ENCODE measurements at regions not wholly inside any gene's neighbourhood (a gene's known extent, or its start where the extent isn't known, plus 50 kb on each side); places are given as distances from the start of the nearest gene placed in this dataset.

DNA sequence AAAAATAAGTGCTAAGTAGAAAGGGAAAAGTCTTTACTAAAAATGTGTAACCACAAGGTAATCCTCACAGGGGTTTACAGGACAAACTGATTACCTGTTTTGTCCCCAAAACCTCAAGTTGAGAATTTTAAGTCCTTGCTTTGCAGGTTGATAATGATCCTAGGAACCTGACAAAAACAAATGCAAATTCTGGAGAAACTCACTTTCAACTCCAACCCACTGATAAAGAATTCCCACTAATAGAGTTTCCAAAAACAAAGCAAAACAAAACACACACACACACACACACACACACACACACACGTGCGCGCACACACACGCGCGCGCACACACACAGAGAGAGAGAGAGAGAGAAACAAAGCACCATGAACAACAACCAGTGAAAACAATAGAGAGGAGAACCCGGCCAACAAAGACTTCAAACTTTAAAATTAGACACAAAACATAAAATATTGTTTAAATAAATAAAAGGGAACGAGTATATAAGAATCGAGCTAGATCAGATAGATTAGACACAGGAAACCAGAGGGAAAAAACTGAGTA is 187.0 kb upstream of the FOXN3 start:
- no peak for DNase-seq (ENCODE audit: low spot score)

DNA sequence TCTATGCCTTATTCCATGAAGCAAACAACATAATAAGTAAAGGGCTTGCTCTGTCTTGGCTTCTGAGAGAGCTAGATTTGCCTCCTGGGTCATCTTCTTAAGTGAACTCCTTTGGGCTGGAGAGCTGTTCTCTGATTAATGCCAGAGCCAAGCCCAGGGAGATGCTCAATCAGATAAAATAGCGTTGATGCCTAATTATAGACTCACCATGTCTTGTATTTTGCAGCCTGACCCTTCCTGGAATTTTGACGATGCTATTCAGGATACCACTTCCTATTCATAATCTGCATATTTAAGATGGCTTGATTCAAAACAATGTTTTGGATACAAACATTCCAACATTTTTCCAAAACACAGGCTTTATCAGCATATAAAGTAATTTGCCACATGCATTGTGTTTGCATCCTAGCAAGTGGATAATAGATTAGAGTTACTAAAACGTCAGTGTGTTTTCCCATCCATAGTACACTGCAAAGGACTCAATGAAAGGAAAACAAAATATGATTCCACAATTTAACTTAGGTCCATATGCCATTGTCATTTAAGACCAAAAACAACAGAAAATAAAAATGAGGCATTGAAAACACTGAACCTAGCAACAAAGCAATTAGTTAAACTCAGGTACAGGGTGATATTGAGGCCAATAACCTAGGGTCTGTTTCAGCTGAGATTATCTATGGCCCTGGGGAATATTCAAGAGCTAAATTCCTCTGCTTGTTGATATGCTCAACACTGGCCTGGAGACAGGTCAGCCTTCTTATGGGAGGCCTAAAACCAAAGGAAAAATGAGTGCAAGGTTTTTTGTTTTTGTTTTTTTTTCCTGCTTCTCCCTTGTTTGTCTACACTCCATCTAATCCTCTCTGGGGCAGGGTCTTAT is 184.2 kb upstream of the FOXN3 start:
- no peak for DNase-seq (ENCODE audit: low spot score)

DNA sequence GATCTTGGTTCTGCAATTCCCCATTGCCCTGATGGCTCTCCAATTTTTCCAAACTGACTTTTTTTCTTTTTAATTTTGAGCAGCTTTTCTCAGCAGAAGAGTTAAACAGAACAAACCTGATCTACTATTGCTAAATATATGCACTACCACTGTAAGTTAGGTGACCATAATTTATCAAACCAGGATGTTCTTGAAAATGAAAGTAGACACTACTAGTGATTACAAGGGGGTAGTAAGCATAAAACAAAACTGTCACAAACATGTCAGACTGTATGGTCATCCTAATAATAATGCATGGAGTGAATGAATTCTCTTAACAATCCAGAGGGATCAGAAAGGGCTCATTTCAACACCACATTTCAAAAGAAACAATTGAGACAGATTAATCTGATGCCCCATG is 183.0 kb upstream of the FOXN3 start:
- DNase-seq (ENCODE audit: low spot score): no peak

DNA sequence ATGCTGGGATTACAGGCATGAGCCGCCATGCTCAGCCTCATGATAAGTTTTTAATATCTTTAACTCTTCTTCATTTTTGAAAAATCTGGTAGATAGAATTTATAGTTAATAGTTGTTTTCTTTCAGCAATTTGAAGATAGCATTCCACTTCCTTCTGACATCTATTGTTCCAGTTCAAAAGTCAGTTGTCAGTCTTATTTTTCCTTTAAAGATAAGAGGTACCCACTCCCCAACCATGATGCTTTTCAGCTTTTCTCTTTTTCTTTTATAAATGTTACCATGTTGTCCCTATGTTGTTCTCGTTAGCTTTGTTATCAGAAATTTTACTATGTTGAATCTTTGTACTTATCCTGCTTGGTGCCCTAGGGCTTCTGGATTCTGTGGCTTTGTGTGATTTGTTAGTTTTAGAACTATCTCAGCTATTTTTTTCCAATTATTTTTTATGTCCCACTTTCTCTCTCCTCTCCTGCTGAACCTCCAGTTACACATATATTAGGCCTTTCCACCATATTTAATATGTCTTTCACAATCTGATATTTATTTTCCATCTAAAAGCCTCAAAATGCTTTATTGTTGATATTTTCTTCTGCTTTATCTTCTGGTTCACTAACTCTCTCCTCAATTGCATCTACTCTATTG is 181.6 kb upstream of the FOXN3 start:
- DNase-seq (ENCODE audit: low spot score): no peak

DNA sequence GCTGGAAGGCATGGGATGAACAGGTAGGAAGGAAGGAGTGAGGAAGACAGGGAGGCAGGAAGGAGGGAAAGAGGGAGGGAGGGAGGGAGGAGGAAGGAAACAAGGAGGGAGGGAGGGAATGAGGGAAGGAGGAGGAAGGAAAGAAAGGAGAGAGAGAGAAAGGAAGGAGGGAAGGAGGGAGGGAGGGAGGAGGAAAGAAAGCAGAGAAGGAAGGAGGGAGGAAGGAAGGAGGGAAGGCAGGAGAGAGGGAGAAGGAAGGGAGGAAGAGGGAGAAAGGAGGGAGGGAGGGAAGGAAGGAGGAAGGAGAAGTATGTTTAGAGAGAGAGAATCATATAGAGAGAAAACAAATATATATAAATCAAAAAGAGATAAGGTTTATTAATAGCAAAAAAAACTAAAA is 175.9 kb upstream of the FOXN3 start:
- no peak for DNase-seq (ENCODE audit: low spot score)

DNA sequence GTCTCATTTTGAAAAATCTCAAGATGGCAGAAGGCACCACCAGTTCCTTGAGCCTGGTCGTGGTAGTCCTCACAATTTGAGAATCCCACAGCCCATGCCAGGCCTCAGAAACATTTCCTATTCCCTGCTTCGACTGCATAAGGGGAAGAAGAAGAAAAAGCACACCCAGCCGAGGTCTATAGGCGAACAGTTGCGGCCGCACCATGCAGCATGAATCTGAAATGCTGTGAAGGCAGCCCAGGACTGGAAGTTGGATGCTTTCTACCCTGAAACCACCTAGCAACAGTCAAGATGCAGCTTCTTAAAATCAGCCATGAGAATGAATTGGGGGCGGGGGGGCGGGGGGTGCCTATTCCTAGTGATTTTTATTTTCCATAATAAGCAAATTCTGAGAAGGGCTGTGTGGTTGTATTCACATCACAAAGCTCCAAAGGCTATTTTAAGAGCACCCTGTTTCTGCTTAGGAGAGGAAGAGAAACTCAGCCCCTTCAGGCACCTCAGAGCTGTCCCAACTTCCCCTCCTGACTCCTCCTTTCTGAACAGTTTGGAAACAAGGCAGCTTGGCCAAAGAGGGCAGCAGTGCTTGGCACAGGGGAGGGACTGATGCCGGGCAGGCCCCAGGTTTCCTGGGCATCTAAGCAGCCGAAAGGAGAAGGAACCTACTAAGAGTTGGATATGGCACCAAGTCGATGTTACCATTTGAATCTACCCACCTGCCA is 172.5 kb upstream of the FOXN3 start:
- no peak for DNase-seq (ENCODE audit: low spot score)

DNA sequence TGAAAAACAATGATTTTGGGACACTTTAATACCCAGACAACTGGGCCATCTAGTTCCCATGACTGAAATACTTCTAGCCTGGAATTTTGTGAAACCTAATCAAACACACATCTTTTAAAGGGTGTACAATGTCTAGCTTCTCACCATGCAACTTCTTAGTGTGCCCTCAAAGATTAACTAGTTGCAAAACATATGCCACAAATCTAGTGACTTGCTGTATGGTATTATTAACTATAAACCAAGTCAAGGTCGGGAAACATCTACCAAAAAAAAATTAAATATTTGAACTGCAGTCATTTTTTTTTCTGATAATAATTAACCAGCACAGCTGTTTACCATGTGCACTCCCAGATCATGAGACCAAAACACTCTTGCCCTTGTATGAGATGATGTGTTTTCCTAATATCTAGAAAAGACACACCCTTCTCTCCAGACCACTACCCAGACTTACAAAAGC is 171.8 kb upstream of the FOXN3 start:
- no peak for DNase-seq (ENCODE audit: low spot score)

DNA sequence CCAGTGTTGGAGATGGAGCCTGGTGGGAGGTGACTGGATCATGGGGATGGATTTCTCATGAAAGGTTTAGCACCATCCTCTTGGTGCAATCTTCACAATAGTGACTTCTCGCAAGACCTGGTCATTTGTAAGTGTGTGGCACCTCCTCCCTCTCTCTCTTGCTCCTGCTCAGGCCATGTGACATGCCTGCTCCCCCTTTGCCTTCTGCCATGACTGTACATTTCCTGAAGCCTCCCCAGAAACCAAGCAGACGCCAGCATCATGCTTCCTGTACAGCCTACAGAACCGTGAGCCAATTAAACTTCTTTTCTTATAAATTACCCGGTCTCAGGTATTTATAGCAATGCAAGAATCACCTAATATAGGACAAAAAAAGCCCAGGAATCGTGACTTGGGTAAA is 171.0 kb upstream of the FOXN3 start:
- DNase-seq (ENCODE audit: low spot score): no peak

DNA sequence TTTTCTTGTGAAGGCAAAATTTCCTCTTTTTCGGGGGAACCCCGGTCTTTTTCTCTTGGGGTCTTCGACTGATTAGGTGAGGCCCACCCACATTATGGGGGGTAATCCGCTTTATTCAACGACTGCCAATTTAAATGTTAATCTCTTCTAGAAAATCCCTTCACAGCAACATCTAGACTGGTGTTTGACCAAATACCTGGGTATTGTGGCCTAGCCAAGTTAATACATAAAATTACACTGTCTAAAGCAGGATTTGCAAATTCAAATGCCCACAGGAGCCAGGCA is 170.0 kb upstream of the FOXN3 start:
- no peak for DNase-seq (ENCODE audit: low spot score)

DNA sequence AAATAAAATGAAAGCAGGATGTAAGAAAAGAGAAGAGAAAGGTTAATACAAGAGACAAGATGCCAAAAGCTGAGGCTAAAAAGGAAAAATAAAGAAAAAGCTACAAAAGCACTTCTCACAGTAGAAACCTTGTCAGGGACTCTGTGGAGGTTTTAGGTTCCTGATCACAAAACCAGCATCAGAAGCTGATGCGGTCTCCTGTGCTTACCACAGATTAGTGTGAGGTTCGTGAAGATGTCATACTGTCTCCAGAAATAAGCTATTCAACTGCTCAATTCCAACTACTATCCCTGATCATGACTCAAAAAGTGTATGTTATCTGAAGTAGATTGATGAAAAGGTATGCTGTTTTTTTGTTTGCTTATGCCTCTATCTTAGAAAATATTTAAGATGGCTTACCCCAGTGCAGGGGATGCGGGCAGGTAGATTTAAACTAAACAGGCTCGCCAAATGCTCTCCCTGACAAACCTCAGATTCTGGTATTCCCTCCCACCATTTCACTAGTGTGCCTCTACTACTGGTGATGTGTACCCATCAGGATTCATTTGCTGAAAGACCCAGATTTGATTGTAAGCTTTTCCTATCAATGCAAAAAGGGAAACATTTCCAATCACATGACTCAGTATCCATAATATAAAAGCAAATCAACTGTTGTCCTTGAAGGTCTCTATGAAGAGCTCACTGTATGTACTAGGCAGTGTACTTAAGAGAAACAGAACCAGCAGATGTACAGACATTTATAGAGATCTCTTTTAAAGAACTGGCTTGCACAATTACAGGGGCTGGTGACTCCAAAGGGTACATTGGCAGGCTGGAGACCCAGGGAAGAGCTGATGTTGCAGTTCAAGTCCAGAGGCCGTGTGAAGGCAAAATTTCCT is 169.5 kb upstream of the FOXN3 start:
- no peak for DNase-seq (ENCODE audit: low spot score)

DNA sequence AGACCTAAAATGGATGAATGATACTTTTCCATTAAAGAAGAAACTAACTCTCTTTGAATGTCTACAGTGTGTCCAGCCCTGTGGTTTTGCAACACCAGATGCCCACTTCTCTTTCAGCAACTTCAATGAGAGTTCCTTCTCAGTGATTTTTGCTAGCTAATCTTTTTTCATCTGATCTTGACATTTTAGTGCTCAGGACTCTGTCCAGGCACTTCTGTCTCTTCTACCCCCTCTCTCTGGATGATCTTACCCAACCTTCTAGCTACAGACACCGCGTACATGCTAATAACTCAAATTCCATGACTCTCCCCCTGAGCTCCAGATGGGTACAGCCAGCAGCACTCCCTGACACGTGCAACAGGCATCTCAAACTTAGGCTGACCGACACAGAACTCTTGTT is 161.1 kb upstream of the FOXN3 start:
- no peak for DNase-seq (ENCODE audit: low spot score)

DNA sequence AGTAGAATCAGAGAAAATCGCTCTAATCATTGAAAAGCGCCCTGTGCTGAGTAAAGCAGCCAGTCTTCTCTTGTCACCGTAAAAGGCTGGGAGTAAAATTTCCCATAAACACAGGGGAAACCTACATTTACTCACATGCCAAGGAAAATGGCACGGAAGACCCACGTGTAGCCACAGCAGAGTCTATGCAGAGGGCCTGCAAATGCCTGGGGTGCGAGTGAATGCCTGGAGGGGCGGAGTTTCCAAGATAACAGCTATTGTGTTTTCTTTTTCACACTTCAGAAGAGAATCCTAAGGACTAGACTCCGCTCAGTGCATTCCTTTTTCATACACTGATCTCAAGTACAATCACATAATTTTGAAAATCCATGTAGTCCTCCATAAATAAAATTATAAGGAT is 159.9 kb upstream of the FOXN3 start:
- DNase-seq (ENCODE audit: low spot score): no peak

DNA sequence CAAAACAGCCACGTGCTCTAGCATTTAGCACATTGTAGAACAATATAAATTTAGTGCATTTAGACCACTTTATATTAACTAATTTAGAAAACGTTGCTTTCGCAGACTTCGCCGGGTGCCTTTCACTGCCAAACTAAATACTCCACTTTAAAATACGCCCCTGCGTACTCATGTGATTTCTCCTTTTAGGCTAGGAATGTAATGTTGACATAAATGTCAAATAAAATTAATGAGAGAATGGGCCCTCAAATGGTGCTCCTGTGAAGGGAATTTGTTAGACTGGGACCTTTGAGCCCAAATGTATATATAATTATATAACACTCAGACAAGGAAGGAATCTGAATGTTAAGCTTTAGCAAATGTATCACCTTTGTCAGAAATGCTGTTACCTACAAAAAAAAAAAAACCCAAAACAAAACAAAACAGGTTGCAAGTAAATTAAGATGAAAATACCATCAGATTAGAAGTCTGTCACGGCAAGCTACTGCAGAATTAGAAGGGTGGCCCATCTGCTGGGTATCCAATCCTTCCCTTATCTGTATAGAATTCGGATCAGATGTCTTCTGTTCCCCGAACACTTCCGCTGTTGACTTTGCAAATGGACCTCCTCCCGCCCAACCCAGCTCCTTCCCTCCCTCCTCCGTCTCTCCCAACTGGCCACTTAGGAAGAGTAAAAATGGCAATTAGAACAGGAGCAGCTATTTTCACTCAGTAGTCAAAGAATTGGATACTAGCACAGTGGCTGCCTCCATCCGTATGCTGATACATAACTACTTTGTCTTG is 159.3 kb upstream of the FOXN3 start:
- DNase-seq (ENCODE audit: low spot score): no peak

DNA sequence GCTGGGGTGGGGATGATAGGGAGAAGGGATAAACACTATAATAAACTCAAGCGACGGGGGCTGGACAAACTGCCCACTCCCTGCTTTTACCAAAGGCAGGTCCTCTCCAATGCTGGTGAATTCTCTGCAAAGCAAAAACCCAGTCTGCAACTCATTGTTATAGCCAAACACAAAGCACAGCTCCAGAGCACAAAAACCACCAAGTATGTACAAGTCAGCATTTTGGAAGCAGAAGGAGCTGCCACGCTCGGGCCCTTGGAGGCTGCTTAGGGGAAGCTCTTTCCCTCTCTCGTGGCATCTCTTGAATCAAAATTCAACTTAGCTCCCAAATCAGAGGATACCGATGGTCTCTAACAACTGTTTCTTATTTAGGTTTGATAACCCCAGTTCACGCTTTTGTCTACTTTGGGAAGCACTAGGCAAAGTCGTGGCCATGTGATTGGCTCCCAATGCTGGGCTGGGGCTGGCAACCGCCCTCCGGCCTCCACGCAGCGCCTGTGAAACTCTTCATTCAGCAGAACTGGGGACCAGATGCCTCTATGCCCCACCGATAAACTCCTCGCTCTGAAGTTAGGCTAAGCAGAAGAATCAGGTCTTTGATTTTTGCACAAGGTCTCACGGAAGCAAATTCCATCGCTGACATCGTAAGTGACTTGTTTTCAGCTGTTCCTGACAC is 158.5 kb upstream of the FOXN3 start:
- no peak for DNase-seq (ENCODE audit: low spot score)

DNA sequence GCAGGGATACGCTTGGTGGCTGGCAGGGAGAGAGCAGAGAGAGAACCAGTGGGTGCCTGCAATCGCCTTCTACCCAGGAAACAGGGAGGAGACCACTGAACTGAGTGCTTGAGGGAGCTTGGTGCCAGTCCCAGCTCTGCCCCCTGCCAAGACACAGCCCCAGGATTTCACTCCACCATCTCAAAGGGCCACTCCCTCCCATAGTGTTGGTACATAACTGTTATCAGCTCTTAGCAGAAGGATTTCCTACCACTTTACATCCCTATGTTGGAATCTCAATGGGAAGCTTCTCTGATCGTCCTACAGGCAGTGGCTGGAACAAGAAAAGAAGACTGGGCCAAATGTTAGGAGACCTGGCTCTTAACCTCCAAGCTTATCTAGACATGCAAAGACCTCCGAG is 157.4 kb upstream of the FOXN3 start:
- DNase-seq (ENCODE audit: low spot score): no peak

DNA sequence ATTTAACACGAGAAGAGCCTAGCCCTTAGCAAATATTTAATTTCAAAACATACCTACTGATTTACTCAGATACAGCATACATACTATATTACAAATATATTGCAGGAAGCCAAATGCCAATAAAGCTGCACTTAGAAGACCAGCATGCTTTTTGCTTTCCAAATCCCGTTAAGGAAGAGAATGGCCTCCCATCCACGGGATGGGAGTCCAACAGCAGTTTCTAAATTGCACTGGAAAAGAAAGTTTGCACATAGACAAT is 156.3 kb upstream of the FOXN3 start:
- DNase-seq (ENCODE audit: low spot score): no peak

DNA sequence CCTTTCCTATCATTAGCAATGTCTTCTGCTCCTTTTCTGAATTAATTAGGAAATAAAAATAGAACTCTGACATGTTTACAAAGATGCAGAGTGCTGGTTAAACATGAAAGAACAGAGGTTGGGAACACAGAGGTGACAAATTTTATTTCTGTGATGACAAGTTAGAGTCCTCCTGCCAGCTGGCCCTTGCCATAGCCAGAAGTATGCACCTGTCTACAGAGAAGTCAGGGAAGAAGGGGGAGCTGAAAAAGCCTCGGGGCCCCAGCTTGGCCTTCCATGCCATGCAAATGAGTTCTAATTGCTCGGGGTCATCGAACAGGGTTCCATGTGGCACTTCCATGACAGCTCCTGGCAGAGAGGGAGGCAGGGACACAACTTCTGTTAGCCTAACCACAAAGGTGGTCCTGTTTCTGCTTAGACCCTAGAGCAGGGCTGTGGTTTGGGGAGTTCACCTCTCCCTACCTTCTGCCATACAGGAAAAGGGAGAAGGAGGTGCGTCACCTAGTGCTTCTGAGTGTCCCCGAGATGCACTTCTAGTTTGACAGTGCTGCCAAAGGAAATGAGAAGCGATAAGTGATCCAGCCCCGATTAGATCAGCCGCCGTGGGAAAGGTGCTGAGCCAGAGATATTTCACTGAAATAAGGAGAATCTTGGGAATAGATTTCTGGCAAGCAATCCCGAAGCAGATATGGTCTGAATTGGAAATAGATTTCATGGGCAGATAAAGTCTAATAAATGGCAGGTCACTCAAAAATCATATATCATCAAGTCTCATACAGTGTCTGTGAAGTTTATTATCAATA is 155.8 kb upstream of the FOXN3 start:
- DNase-seq (ENCODE audit: low spot score): no peak

DNA sequence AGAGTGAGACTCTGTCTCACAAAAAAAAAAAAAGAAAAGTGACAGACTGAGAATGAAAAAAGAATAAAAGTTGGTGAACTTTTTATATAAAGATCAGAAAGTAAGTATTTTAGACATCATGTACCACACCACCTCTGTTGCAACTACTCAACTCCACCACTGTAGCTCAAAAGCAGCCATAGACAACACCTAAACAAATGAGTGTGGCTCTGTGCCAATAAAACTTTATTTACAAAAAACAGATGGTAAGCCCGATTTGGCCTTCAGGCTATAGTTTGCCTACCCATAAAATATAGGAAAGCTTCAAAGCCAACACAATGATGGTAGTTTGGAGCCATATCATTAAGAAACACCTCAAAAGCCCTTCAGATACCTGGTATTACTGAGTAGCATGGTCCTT is 154.5 kb upstream of the FOXN3 start:
- no peak for DNase-seq (ENCODE audit: low spot score)

DNA sequence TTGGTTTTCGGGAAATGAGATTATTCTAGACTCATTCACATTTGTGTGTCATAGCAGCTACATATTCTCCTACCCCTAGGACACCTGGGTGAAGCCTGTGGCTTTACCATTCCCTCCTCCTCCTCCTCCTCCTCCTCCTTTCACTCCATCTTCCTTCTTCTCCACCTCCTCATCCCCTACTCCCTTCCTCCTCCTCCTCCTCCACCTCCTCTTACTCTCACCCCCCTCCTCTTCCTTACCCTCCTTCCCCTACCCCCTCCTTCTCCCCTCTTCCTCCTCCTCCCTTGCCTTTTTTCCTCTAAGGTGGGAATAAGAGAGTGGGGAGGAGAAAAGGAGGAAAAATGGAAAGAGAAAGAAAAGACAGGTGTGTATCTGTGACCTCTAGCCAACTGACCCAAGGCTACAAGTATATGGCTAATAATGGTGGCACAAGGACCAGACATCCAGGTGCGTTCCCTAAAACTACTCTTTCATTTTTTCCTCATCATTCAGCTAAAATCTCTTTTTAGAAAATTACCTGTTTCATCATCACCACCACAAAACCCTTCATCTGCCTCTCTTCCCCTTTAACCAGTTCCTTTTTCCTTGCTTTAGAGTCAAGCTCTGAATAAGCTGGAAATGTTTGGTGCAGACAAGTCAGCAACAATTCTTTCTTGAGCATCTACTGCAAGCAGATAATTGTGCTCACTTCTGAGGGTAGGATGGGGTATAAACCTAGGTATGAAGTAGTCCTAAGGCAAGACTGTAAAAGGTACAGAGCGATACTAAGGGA is 149.8 kb upstream of the FOXN3 start:
- DNase-seq (ENCODE audit: low spot score): no peak
